IPS-18a (cell line): ENCODE measurements at regions not wholly inside any gene's neighbourhood (a gene's known extent, or its start where the extent isn't known, plus 50 kb on each side); places are given as distances from the start of the nearest gene placed in this dataset.
A peak's percentile ranks its signal among the peaks of the same experiment; 100 is the strongest.

Source experiments
- H3K27ac ChIP-seq: one replicate; pipeline ENCODE4 v1.5.1; 2013; ENCODE audit warnings: low read length
- H3K27me3 ChIP-seq: one replicate; pipeline ENCODE4 v1.6.1; 2013; ENCODE audit warnings: mild to moderate bottlenecking, low read length; ENCODE audit not compliant: control insufficient read depth, insufficient read depth
- H3K36me3 ChIP-seq: one replicate; pipeline ENCODE4 v1.6.1; 2013; ENCODE audit warnings: low read depth, low read length; ENCODE audit not compliant: control insufficient read depth
- H3K4me1 ChIP-seq: one replicate; pipeline ENCODE4 v1.6.1; 2013; ENCODE audit warnings: low read depth, low read length; ENCODE audit not compliant: control insufficient read depth
- H3K4me3 ChIP-seq: one replicate; pipeline ENCODE4 v1.5.1; 2013; ENCODE audit warnings: low read length
- H3K9ac ChIP-seq: one replicate; pipeline ENCODE4 v1.6.1; 2013; ENCODE audit warnings: mild to moderate bottlenecking, low read length, moderate library complexity
- H3K9me3 ChIP-seq: one replicate; pipeline ENCODE4 v1.6.1; 2013; ENCODE audit warnings: low read depth, low read length; ENCODE audit not compliant: control insufficient read depth

GRCh38 chr5:91282210-91282609, 100.9 kb downstream of the ARRDC3 start:
- H3K9me3 ChIP-seq: no peaks in the 10 kb centered on the region
- no peak overlapping the region for H3K9ac ChIP-seq
- H3K27ac ChIP-seq: no peak overlapping the region
- H3K4me1 ChIP-seq: peaks cover 3% of the 10 kb centered on the region
- H3K36me3 ChIP-seq: no peaks in the 10 kb centered on the region
- no peak overlapping the region for H3K4me3 ChIP-seq
- H3K27me3 ChIP-seq: peaks cover 13% of the 10 kb centered on the region

GRCh38 chr5:91281401-91281800, 101.7 kb downstream of the ARRDC3 start:
- Histone ChIP-seq H3K27ac (no peak overlapping the region), H3K9ac (no peak overlapping the region), H3K9me3 (no peaks in the 10 kb centered on the region), H3K36me3 (no peaks in the 10 kb centered on the region), H3K27me3 (peaks cover 13% of the 10 kb centered on the region), H3K4me3 (no peak overlapping the region), H3K4me1 (peaks cover 3% of the 10 kb centered on the region)

GRCh38 chr5:91280362-91281269, 102.5 kb downstream of the ARRDC3 start:
- H3K9ac ChIP-seq: peak overlapping the region; percentile 58
- H3K4me1 ChIP-seq: peaks cover 3% of the 10 kb centered on the region
- H3K9me3 ChIP-seq: no peaks in the 10 kb centered on the region

GRCh38 chr5:91277840-91278239, 105.3 kb downstream of the ARRDC3 start:
- Histone ChIP-seq H3K27ac (no peak overlapping the region), H3K4me1 (peaks cover 3% of the 10 kb centered on the region), H3K9ac (no peak overlapping the region), H3K4me3 (no peak overlapping the region), H3K9me3 (no peaks in the 10 kb centered on the region), H3K36me3 (no peaks in the 10 kb centered on the region), H3K27me3 (peaks cover 13% of the 10 kb centered on the region)

More at GRCh38 chr5:91280362-91281269, 102.5 kb downstream of the ARRDC3 start:
- H3K4me3 ChIP-seq: peak overlapping the region; percentile 72
- peaks cover 13% of the 10 kb centered on the region for H3K27me3 ChIP-seq
- H3K36me3 ChIP-seq: no peaks in the 10 kb centered on the region
- no peak overlapping the region for H3K27ac ChIP-seq

GRCh38 chr5:91277093-91277626, 106.0 kb downstream of the ARRDC3 start:
- Histone ChIP-seq H3K4me1 (peaks cover 3% of the 10 kb centered on the region), H3K36me3 (no peaks in the 10 kb centered on the region), H3K27me3 (peaks cover 13% of the 10 kb centered on the region), H3K27ac (no peak overlapping the region), H3K9ac (no peak overlapping the region), H3K9me3 (no peaks in the 10 kb centered on the region), H3K4me3 (no peak overlapping the region)

GRCh38 chr5:91272858-91273257, 110.3 kb downstream of the ARRDC3 start:
- no peaks in the 10 kb centered on the region for H3K4me1 ChIP-seq
- no peak overlapping the region for H3K4me3 ChIP-seq
- H3K9ac ChIP-seq: no peak overlapping the region
- H3K36me3 ChIP-seq: no peaks in the 10 kb centered on the region
- no peaks in the 10 kb centered on the region for H3K27me3 ChIP-seq
- H3K27ac ChIP-seq: no peak overlapping the region
- no peaks in the 10 kb centered on the region for H3K9me3 ChIP-seq

GRCh38 chr5:91271999-91272398, 111.1 kb downstream of the ARRDC3 start:
- H3K9me3 ChIP-seq: no peaks in the 10 kb centered on the region
- no peak overlapping the region for H3K4me3 ChIP-seq
- H3K4me1 ChIP-seq: no peaks in the 10 kb centered on the region
- no peak overlapping the region for H3K27ac ChIP-seq
- no peaks in the 10 kb centered on the region for H3K36me3 ChIP-seq
- H3K27me3 ChIP-seq: no peaks in the 10 kb centered on the region
- no peak overlapping the region for H3K9ac ChIP-seq

- Histone ChIP-seq H3K36me3 (no peaks in the 10 kb centered on the region), H3K9ac (no peak overlapping the region), H3K27ac (no peak overlapping the region), H3K4me3 (no peak overlapping the region), H3K9me3 (no peaks in the 10 kb centered on the region), H3K4me1 (no peaks in the 10 kb centered on the region), H3K27me3 (no peaks in the 10 kb centered on the region)
These were observed 113.9 kb downstream of the ARRDC3 start for GRCh38 chr5:91269198-91269597.

GRCh38 chr5:91266184-91266705, 116.9 kb downstream of the ARRDC3 start:
- Histone ChIP-seq H3K9ac (no peak overlapping the region), H3K4me1 (no peaks in the 10 kb centered on the region), H3K4me3 (no peak overlapping the region), H3K36me3 (no peaks in the 10 kb centered on the region), H3K27ac (no peak overlapping the region), H3K9me3 (no peaks in the 10 kb centered on the region), H3K27me3 (no peaks in the 10 kb centered on the region)

- Histone ChIP-seq H3K27me3 (no peaks in the 10 kb centered on the region), H3K36me3 (no peaks in the 10 kb centered on the region), H3K9me3 (no peaks in the 10 kb centered on the region), H3K4me1 (no peaks in the 10 kb centered on the region), H3K9ac (no peak overlapping the region), H3K4me3 (no peak overlapping the region), H3K27ac (no peak overlapping the region)
These were observed 118.6 kb downstream of the ARRDC3 start for GRCh38 chr5:91264311-91265051.

GRCh38 chr5:91263898-91264297, 119.2 kb downstream of the ARRDC3 start:
- H3K4me3 ChIP-seq: no peak overlapping the region
- H3K27me3 ChIP-seq: no peaks in the 10 kb centered on the region
- no peaks in the 10 kb centered on the region for H3K4me1 ChIP-seq
- H3K36me3 ChIP-seq: no peaks in the 10 kb centered on the region
- no peak overlapping the region for H3K9ac ChIP-seq
- no peaks in the 10 kb centered on the region for H3K9me3 ChIP-seq
- H3K27ac ChIP-seq: no peak overlapping the region
